Tibial nerve (tissue), 4 donors: ENCODE measurements at regions not wholly inside any gene's neighbourhood (a gene's known extent, or its start where the extent isn't known, plus 50 kb on each side); places are given as distances from the start of the nearest gene placed in this dataset.

Source experiments
- DNase-seq, 2 donors: peaks; one replicate each; pipeline ENCODE4 v3.0.0-alpha.2; 2019; ENCODE audit warnings: low spot score in 2 of 2
- H3K27ac ChIP-seq, 4 donors: fragments of 200-600 bp; sonication (generic) in 3 of 4; one replicate each; pipeline ENCODE4 v1.5.1; 2017 to 2019; ENCODE audit warnings: mild to moderate bottlenecking in 1 of 4
- H3K27me3 ChIP-seq, 2 donors: fragments of 200-600 bp; sonication (generic) in 1 of 2; one replicate each; pipeline versions ENCODE4 v1.5.1 to v1.6.0; 2017 to 2019
- H3K36me3 ChIP-seq, 3 donors: fragments of 200-600 bp; sonication (generic); one replicate each; pipeline ENCODE4 v1.5.1; 2018 to 2019
- H3K4me1 ChIP-seq, 4 donors: fragments of 200-600 bp; sonication (generic) in 3 of 4; one replicate each; pipeline ENCODE4 v1.5.1; 2017 to 2019
- H3K4me3 ChIP-seq, 4 donors: fragments of 200-600 bp; sonication (generic) in 3 of 4; one replicate each; pipeline ENCODE4 v1.5.1; 2017 to 2019; ENCODE audit warnings: mild to moderate bottlenecking in 1 of 4, moderate library complexity in 1 of 4
- H3K9me3 ChIP-seq, 4 donors: fragments of 200-600 bp; sonication (generic) in 3 of 4; one replicate each; pipeline ENCODE4 v1.5.1; 2017 to 2019
- CTCF ChIP-seq, 5 experiments: fragments of 200-600 bp in 3 of 5; fragments of 450-650 bp in 2 of 5; sonication (generic) in 3 of 5; IDR thresholded peaks; one replicate each; pipeline ENCODE4 v1.5.1; 2016 to 2019; ENCODE audit warnings: antibody characterized with exemption in 5 of 5, mild to moderate bottlenecking in 3 of 5, moderate library complexity in 2 of 5
- EP300 ChIP-seq, 2 donors: sonication (generic); formaldehyde crosslinking; IDR thresholded peaks; one replicate each; pipeline ENCODE4 v1.6.1; 2017; ENCODE audit warnings: antibody characterized with exemption in 2 of 2, mild to moderate bottlenecking in 1 of 2
- POLR2A ChIP-seq, 2 donors: fragments of 450-650 bp; IDR thresholded peaks; one replicate each; pipeline ENCODE4 v1.6.1; 2017; ENCODE audit warnings: antibody characterized with exemption in 2 of 2, mild to moderate bottlenecking in 2 of 2, moderate library complexity in 2 of 2
- WGBS, 2 donors: methylation state at CpG; one replicate each; pipeline ENCODE4 v1.1.5; 2018; 5-methylcytosine and 5-hydroxymethylcytosine counted together

- WGBS, 2 donors, result 46 to 49% methylated on average over 1 of the region's 1 CpG
- Histone ChIP-seq H3K9me3 (no peaks in the 10 kb centered on the region), H3K36me3 (no peaks in the 10 kb centered on the region), H3K4me3 (no peak overlapping the region), H3K27me3 (no peaks in the 10 kb centered on the region), H3K27ac (no peak overlapping the region), H3K4me1 (no peaks in the 10 kb centered on the region)
- no peak for TF ChIP-seq POLR2A (IDR thresholded peaks at IDR 0.05)
- TF ChIP-seq EP300 (IDR thresholded peaks at IDR 0.05), result no peak
- TF ChIP-seq CTCF (IDR thresholded peaks at IDR 0.05), result no peak
- DNase-seq, result no peak
Measured at GRCh38 chr1:221240690-221241089, 361.4 kb downstream of the HLX start.

- WGBS, 2 donors, result 93 to 95% methylated on average over 1 of the region's 1 CpG
Measured at GRCh38 chr1:221241157-221241556, 361.9 kb downstream of the HLX start.

DNA sequence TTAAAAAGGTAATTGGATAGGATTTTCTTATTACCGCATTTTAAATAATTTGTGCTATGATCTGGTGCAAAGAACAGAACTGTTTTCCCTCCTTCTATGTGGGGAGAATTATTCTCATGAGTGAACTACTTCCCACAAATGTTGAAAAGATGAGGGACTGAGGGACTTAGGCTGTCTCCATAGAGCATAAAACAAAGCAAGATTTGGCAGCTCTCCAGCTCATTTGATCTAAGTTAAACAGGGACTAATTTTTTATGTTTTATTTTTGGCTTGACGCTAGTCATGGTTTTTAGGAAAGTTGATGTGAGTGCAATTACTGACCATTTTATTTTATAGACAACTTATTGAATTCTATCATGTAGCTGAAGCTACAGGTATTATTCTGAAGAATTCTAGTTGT lies 362.3 kb downstream of the HLX start:
- Histone ChIP-seq H3K4me1 (no peaks in the 10 kb centered on the region), H3K27ac (no peak overlapping the region), H3K4me3 (no peak overlapping the region), H3K9me3 (no peaks in the 10 kb centered on the region), H3K36me3 (no peaks in the 10 kb centered on the region), H3K27me3 (no peaks in the 10 kb centered on the region)
- TF ChIP-seq POLR2A (IDR thresholded peaks at IDR 0.05) (no peak), CTCF (IDR thresholded peaks at IDR 0.05) (no peak)
- WGBS, 2 donors, result 64 to 68% methylated on average over 2 of the region's 2 CpGs
- DNase-seq, result no peak

More at GRCh38 chr1:221241157-221241556, 361.9 kb downstream of the HLX start:
- H3K27me3 ChIP-seq, result no peaks in the 10 kb centered on the region
- TF ChIP-seq EP300 (IDR thresholded peaks at IDR 0.05), result no peak
- TF ChIP-seq POLR2A (IDR thresholded peaks at IDR 0.05), result no peak
- no peak for TF ChIP-seq CTCF (IDR thresholded peaks at IDR 0.05)
- no peak overlapping the region for H3K27ac ChIP-seq
- H3K4me1 ChIP-seq, result no peaks in the 10 kb centered on the region
- DNase-seq, result no peak
- H3K36me3 ChIP-seq, result no peaks in the 10 kb centered on the region
- no peak overlapping the region for H3K4me3 ChIP-seq
- no peaks in the 10 kb centered on the region for H3K9me3 ChIP-seq

GRCh38 chr1:221246067-221246466 lies 366.8 kb downstream of the HLX start:
- no peaks in the 10 kb centered on the region for H3K9me3 ChIP-seq
- H3K36me3 ChIP-seq, result no peaks in the 10 kb centered on the region
- no peaks in the 10 kb centered on the region for H3K27me3 ChIP-seq
- WGBS, 2 donors, result 80 to 89% methylated on average over 2 of the region's 2 CpGs
- no peak overlapping the region for H3K4me3 ChIP-seq
- DNase-seq, result no peak
- H3K4me1 ChIP-seq, result no peaks in the 10 kb centered on the region
- TF ChIP-seq CTCF (IDR thresholded peaks at IDR 0.05) (no peak), POLR2A (IDR thresholded peaks at IDR 0.05) (no peak), EP300 (IDR thresholded peaks at IDR 0.05) (no peak)
- H3K27ac ChIP-seq, result no peak overlapping the region

DNA sequence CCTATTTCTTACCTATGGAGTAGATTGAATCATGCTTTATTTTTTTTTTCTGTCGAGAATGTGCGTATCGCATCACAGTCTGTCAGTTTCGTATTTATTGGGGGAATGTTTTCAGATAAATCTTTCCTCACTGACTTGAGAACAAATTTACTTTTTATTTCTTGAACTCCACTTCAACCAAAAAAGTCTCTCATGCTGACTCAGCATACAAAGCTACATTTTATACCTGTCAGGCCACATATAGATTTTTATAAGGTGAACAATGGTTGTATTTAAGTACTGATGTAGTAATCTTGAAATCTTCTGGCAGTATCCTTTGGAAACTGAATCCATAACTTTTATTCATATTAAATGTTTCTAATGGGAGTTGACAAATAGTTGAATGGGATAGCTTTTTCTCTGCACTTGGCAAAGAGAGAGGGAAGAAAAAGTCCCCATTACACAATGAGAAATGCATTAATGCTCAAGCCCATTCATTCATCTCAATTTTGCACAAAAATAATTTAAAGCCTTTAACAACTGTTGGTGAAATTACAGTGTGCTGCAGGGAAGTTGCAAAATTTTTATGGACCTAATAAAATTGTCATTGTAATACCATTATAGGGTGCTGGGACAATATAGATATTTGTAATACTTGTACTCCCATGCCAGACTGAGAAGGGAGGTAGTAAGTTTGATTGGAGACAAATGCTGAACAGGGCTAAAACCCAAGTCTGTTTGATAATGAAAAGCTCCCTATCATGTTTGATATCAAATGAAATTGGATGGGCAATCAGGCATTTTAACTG lies 367.6 kb downstream of the HLX start:
- no peak for TF ChIP-seq EP300 (IDR thresholded peaks at IDR 0.05)
- no peak for TF ChIP-seq CTCF (IDR thresholded peaks at IDR 0.05)
- no peak for TF ChIP-seq POLR2A (IDR thresholded peaks at IDR 0.05)
- 94 to 99% methylated on average over 4 of the region's 4 CpGs for WGBS, 2 donors
- H3K27ac ChIP-seq, result no peak overlapping the region
- no peaks in the 10 kb centered on the region for H3K36me3 ChIP-seq
- DNase-seq, result no peak
- H3K4me1 ChIP-seq, result no peaks in the 10 kb centered on the region
- no peaks in the 10 kb centered on the region for H3K27me3 ChIP-seq
- no peaks in the 10 kb centered on the region for H3K9me3 ChIP-seq
- H3K4me3 ChIP-seq, result no peak overlapping the region
